ENCODE measurements at regions not wholly inside any gene's neighbourhood (a gene's known extent, or its start where the extent isn't known, plus 50 kb on each side); places are given as distances from the start of the nearest gene placed in this dataset.

- TF ChIP-seq POLR2AphosphoS5 (IDR thresholded peaks at IDR 0.05): no peak
- TF ChIP-seq CTCF (IDR thresholded peaks at IDR 0.05 in 8 of 11, conservative IDR thresholded peaks at IDR 0.05 in 3 of 11): no peak
- no peak for TF ChIP-seq POLR2A (IDR thresholded peaks at IDR 0.05)
These were observed 304.4 kb upstream of the SALL3 start for GRCh38 chr18:78675231-78675630.

Data from spleen (tissue), 7 donors.